ENCODE measurements at regions not wholly inside any gene's neighbourhood (a gene's known extent, or its start where the extent isn't known, plus 50 kb on each side); places are given as distances from the start of the nearest gene placed in this dataset.

DNA sequence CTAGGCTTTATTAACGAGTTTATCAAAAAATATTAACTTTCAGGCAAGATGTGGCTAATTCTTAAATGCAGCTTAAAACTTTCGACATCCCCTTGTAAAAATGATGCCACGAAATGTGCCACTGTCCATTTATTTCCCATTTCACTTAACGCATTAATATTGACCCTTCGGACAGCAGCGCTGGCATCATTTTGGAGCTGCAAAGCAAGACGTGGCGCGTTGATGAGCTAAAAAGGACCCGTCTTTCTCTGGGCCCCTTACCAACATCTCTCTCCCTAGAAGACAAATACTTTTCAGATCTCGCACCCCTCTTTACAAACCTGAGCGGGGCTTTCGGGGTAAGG, 367.9 kb downstream of the MTX2 start:
- WGBS, result 18% methylated on average over 13 of the region's 13 CpGs
- no peak overlapping the region for H3K9ac ChIP-seq (ENCODE audit: low read depth in 1 of 2, low read length in 2 of 2)
- H3K4me3 ChIP-seq (ENCODE audit: low read depth in 1 of 3, low read length in 3 of 3), result peak overlapping the region in 1 of 3 donors; percentile 74
- H3K4me1 ChIP-seq (ENCODE audit: control insufficient read depth in 4 of 4, insufficient read depth in 4 of 4, low read length in 3 of 4), result peaks cover 0 to 11% (median 6%) of the 10 kb centered on the region in 4 donors
- no peaks in the 10 kb centered on the region for H3K9me3 ChIP-seq (ENCODE audit: control insufficient read depth in 4 of 4, low read length in 3 of 4)
- H3K27me3 ChIP-seq (ENCODE audit: control insufficient read depth in 4 of 4, insufficient read depth in 4 of 4, low read length in 3 of 4), result peaks cover 5 to 35% (median 15%) of the 10 kb centered on the region in 4 donors
- H3K36me3 ChIP-seq (ENCODE audit: control insufficient read depth in 4 of 4, insufficient read depth in 3 of 4, low read depth in 1 of 4, low read length in 3 of 4), result no peaks in the 10 kb centered on the region
- H3K27ac ChIP-seq (ENCODE audit: low read depth in 1 of 2, low read length in 2 of 2), result no peak overlapping the region
- DNase-seq (ENCODE audit: low spot score), result no peak
- TF ChIP-seq HNF4A (conservative IDR thresholded peaks at IDR 0.05), result no peak
- TF ChIP-seq HNF4G (IDR thresholded peaks at IDR 0.05), result no peak
- no peak for TF ChIP-seq SP1 (IDR thresholded peaks at IDR 0.05)
- TF ChIP-seq, protein P1, sequence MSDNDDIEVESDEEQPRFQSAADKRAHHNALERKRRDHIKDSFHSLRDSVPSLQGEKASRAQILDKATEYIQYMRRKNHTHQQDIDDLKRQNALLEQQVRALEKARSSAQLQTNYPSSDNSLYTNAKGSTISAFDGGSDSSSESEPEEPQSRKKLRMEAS (IDR thresholded peaks at IDR 0.05), result no peak
- TF ChIP-seq TAF1 (conservative IDR thresholded peaks at IDR 0.05), result no peak
- TF ChIP-seq FOXA1 (IDR thresholded peaks at IDR 0.05), result no peak
- TF ChIP-seq EGR1 (IDR thresholded peaks at IDR 0.05; ENCODE audit: low read depth in 2 of 2), result no peak
- TF ChIP-seq, protein P2, sequence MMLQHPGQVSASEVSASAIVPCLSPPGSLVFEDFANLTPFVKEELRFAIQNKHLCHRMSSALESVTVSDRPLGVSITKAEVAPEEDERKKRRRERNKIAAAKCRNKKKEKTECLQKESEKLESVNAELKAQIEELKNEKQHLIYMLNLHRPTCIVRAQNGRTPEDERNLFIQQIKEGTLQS (IDR thresholded peaks at IDR 0.05), result no peak
- no peak for TF ChIP-seq RXRA (IDR thresholded peaks at IDR 0.05)

DNA sequence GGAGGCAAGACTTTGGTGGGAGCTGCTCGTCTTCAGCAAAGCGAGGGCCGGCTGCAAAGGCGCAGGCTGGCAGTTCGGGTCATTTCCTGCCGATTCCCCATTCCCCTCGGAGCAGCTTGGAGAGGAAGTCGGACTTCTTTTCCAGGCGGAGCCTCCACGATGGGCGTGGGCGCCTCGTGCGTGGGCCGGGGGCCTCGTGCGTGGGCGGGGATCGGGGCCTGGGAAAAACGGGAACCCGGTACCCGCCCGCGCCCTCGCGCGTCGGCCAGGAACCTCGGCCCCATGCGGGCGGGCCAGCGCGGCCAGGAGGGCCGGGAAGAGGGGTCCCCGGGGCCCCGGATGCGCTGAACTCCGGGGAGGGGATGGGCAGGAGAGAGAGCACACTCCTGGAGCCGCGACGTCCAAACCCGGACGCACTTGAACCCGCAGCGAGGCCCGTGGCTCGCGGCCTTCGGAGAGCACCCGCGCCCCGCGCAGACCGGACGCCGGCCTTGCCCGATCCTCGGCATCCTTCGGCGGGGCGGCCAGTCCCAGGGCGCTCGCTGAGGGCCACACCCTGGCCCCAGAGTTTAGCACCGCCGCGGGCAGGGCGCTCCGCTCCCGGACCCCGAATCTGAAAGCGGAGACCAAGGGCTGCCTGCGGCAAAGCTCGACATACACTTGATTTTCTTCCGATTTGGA, 368.4 kb downstream of the MTX2 start:
- Histone ChIP-seq H3K27me3 (ENCODE audit: control insufficient read depth in 4 of 4, insufficient read depth in 4 of 4, low read length in 3 of 4) (peaks cover 5 to 34% (median 15%) of the 10 kb centered on the region in 4 donors), H3K9me3 (ENCODE audit: control insufficient read depth in 4 of 4, low read length in 3 of 4) (no peaks in the 10 kb centered on the region), H3K4me3 (ENCODE audit: low read depth in 1 of 3, low read length in 3 of 3) (peak overlapping the region in 2 of 3 donors; percentile 72 to 74), H3K27ac (ENCODE audit: low read depth in 1 of 2, low read length in 2 of 2) (no peak overlapping the region), H3K9ac (ENCODE audit: low read depth in 1 of 2, low read length in 2 of 2) (no peak overlapping the region), H3K36me3 (ENCODE audit: control insufficient read depth in 4 of 4, insufficient read depth in 3 of 4, low read depth in 1 of 4, low read length in 3 of 4) (no peaks in the 10 kb centered on the region), H3K4me1 (ENCODE audit: control insufficient read depth in 4 of 4, insufficient read depth in 4 of 4, low read length in 3 of 4) (peaks cover 0 to 11% (median 6%) of the 10 kb centered on the region in 4 donors)
- WGBS, result 2% methylated on average over 74 of the region's 74 CpGs
- TF ChIP-seq NR2F2 (IDR thresholded peaks at IDR 0.05), result no peak
- no peak for TF ChIP-seq EGR1 (IDR thresholded peaks at IDR 0.05; ENCODE audit: low read depth in 2 of 2)
- TF ChIP-seq, protein P3, sequence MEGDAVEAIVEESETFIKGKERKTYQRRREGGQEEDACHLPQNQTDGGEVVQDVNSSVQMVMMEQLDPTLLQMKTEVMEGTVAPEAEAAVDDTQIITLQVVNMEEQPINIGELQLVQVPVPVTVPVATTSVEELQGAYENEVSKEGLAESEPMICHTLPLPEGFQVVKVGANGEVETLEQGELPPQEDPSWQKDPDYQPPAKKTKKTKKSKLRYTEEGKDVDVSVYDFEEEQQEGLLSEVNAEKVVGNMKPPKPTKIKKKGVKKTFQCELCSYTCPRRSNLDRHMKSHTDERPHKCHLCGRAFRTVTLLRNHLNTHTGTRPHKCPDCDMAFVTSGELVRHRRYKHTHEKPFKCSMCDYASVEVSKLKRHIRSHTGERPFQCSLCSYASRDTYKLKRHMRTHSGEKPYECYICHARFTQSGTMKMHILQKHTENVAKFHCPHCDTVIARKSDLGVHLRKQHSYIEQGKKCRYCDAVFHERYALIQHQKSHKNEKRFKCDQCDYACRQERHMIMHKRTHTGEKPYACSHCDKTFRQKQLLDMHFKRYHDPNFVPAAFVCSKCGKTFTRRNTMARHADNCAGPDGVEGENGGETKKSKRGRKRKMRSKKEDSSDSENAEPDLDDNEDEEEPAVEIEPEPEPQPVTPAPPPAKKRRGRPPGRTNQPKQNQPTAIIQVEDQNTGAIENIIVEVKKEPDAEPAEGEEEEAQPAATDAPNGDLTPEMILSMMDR (IDR thresholded peaks at IDR 0.05; ENCODE audit: low read depth, low read length, missing input control), result no peak
- TF ChIP-seq, protein P2 (IDR thresholded peaks at IDR 0.05), result no peak
- TF ChIP-seq, protein P4, sequence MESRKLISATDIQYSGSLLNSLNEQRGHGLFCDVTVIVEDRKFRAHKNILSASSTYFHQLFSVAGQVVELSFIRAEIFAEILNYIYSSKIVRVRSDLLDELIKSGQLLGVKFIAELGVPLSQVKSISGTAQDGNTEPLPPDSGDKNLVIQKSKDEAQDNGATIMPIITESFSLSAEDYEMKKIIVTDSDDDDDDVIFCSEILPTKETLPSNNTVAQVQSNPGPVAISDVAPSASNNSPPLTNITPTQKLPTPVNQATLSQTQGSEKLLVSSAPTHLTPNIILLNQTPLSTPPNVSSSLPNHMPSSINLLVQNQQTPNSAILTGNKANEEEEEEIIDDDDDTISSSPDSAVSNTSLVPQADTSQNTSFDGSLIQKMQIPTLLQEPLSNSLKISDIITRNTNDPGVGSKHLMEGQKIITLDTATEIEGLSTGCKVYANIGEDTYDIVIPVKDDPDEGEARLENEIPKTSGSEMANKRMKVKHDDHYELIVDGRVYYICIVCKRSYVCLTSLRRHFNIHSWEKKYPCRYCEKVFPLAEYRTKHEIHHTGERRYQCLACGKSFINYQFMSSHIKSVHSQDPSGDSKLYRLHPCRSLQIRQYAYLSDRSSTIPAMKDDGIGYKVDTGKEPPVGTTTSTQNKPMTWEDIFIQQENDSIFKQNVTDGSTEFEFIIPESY (IDR thresholded peaks at IDR 0.05), result no peak
- TF ChIP-seq GABPA (IDR thresholded peaks at IDR 0.05 in 1 of 2, conservative IDR thresholded peaks at IDR 0.05 in 1 of 2), result no peak
- TF ChIP-seq FOXA2 (IDR thresholded peaks at IDR 0.05), result no peak
- no peak for TF ChIP-seq TAF1 (conservative IDR thresholded peaks at IDR 0.05)
- TF ChIP-seq JUND (IDR thresholded peaks at IDR 0.05), result no peak
- TF ChIP-seq HNF4G (IDR thresholded peaks at IDR 0.05), result no peak
- TF ChIP-seq RAD21 (IDR thresholded peaks at IDR 0.05), result no peak
- no peak for TF ChIP-seq HNF4A (conservative IDR thresholded peaks at IDR 0.05)
- TF ChIP-seq YY1 (IDR thresholded peaks at IDR 0.05), result no peak
- TF ChIP-seq, protein P5, sequence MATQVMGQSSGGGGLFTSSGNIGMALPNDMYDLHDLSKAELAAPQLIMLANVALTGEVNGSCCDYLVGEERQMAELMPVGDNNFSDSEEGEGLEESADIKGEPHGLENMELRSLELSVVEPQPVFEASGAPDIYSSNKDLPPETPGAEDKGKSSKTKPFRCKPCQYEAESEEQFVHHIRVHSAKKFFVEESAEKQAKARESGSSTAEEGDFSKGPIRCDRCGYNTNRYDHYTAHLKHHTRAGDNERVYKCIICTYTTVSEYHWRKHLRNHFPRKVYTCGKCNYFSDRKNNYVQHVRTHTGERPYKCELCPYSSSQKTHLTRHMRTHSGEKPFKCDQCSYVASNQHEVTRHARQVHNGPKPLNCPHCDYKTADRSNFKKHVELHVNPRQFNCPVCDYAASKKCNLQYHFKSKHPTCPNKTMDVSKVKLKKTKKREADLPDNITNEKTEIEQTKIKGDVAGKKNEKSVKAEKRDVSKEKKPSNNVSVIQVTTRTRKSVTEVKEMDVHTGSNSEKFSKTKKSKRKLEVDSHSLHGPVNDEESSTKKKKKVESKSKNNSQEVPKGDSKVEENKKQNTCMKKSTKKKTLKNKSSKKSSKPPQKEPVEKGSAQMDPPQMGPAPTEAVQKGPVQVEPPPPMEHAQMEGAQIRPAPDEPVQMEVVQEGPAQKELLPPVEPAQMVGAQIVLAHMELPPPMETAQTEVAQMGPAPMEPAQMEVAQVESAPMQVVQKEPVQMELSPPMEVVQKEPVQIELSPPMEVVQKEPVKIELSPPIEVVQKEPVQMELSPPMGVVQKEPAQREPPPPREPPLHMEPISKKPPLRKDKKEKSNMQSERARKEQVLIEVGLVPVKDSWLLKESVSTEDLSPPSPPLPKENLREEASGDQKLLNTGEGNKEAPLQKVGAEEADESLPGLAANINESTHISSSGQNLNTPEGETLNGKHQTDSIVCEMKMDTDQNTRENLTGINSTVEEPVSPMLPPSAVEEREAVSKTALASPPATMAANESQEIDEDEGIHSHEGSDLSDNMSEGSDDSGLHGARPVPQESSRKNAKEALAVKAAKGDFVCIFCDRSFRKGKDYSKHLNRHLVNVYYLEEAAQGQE (IDR thresholded peaks at IDR 0.05), result no peak
- no peak for TF ChIP-seq SP1 (IDR thresholded peaks at IDR 0.05)
- TF ChIP-seq, protein P1 (IDR thresholded peaks at IDR 0.05), result no peak
- no peak for TF ChIP-seq FOXA1 (IDR thresholded peaks at IDR 0.05)
- TF ChIP-seq RXRA (IDR thresholded peaks at IDR 0.05), result no peak
- DNase-seq (ENCODE audit: low spot score), result no peak
